Right lobe of liver (tissue), 6 donors: ENCODE measurements at regions not wholly inside any gene's neighbourhood (a gene's known extent, or its start where the extent isn't known, plus 50 kb on each side); places are given as distances from the start of the nearest gene placed in this dataset.
"Not testable (repeated sequence)": the region's sequence is repeated elsewhere in the genome, so short reads cannot be mapped to it uniquely, and the experiment has no call there.

ENCODE experiments used
- ATAC-seq, 4 donors: fragments of 200-7000 bp; cut with Tn5 transposase; one replicate each; pipeline ENCODE4 v1.9.1; 2020; ENCODE audit warnings: mild to moderate bottlenecking in 4 of 4, moderate library complexity in 4 of 4
- DNase-seq, 3 donors: peaks; one replicate each; pipeline ENCODE4 v3.0.0-alpha.2; 2020
- H3K27ac ChIP-seq, 3 donors: fragments of 200-600 bp; one replicate each; pipeline ENCODE4 v1.8.0; 2022
- H3K27me3 ChIP-seq, 2 donors: fragments of 200-600 bp; one replicate each; pipeline ENCODE4 v1.8.0; 2022
- H3K36me3 ChIP-seq, 4 donors: fragments of 200-600 bp; sonication (generic) in 1 of 4; one replicate each; pipeline versions ENCODE4 v1.5.1 to v1.8.0; 2017 to 2022; ENCODE audit warnings: control low read depth in 1 of 4
- H3K4me1 ChIP-seq, 4 donors: fragments of 200-600 bp; sonication (generic) in 1 of 4; one replicate each; pipeline versions ENCODE4 v1.5.1 to v1.8.0; 2017 to 2022; ENCODE audit warnings: control low read depth in 1 of 4
- H3K4me3 ChIP-seq, 3 donors: fragments of 200-600 bp; one replicate each; pipeline ENCODE4 v1.8.0; 2022
- H3K9me3 ChIP-seq, 4 donors: fragments of 200-600 bp; sonication (generic) in 1 of 4; one replicate each; pipeline versions ENCODE4 v1.5.1 to v1.8.0; 2017 to 2022; ENCODE audit warnings: control low read depth in 1 of 4
- CTCF ChIP-seq, 4 donors: fragments of 200-600 bp in 3 of 4; fragments of 450-650 bp in 1 of 4; IDR thresholded peaks; one replicate each; pipeline versions ENCODE4 v1.5.1 to v1.8.0; 2016 to 2022; ENCODE audit warnings: antibody characterized with exemption in 4 of 4, mild to moderate bottlenecking in 2 of 4
- POLR2A ChIP-seq: fragments of 450-650 bp; IDR thresholded peaks from one replicate; pipeline ENCODE4 v1.6.1; 2017; ENCODE audit warnings: antibody characterized with exemption, mild to moderate bottlenecking
- WGBS: methylation state at CpG from one replicate; pipeline ENCODE4 v1.1.6; 2018; ENCODE audit warnings: low coverage, low lambda C conversion rate; ENCODE audit not compliant: insufficient coverage; ENCODE audit errors: missing lambda C conversion rate; 5-methylcytosine and 5-hydroxymethylcytosine counted together
- intact Hi-C, 2 donors: fragments of 100-400 bp; cut with DNase I; formaldehyde crosslinking; loops; one replicate each; pipeline versions ENCODE4 v1.11.2 to v1.14.1; 2022
- donor health status: DM: no; HTN: yes; CAD: no.
- donor health status: DM: no; HTN: no; CAD: no.
- donor health status: DM: no; HTN: no; CAD: no.
- donor health status: DM: no; HTN: yes; CAD: no.
- donor health status: DM: no; HTN: yes; CAD: no.

- Histone ChIP-seq H3K27me3 (no peaks in the 10 kb centered on the region), H3K4me3 (no peak overlapping the region), H3K27ac (no peak overlapping the region), H3K36me3 (no peaks in the 10 kb centered on the region), H3K9me3 (no peaks in the 10 kb centered on the region), H3K4me1 (peaks cover 0 to 10% (median 6%) of the 10 kb centered on the region in 4 donors)
- no CpG with 5 or more reads among the region's 5 CpGs for WGBS
- intact Hi-C loops, result no loop called here
- ATAC-seq (no peak), DNase-seq (peak in 1 of 3 donors; percentile 4)
- TF ChIP-seq POLR2A (no peak), CTCF (IDR thresholded peaks at IDR 0.05) (no peak)
Measured at GRCh38 chr6:43929511-43929910, 159.5 kb downstream of the VEGFA start.

GRCh38 chr6:43927532-43928210 lies 157.7 kb downstream of the VEGFA start:
- TF ChIP-seq POLR2A (no peak), CTCF (IDR thresholded peaks at IDR 0.05) (no peak)
- ATAC-seq (peak; percentile 6 to 51 (median 39)), DNase-seq (peak in 1 of 3 donors; percentile 29)
- Histone ChIP-seq H3K4me3 (no peak overlapping the region), H3K9me3 (no peaks in the 10 kb centered on the region), H3K27ac (no peak overlapping the region), H3K27me3 (no peaks in the 10 kb centered on the region), H3K4me1 (peaks cover 0 to 12% (median 6%) of the 10 kb centered on the region in 4 donors), H3K36me3 (no peaks in the 10 kb centered on the region)
- intact Hi-C loops, result no loop called here
- 42% methylated on average over 3 of the region's 4 CpGs for WGBS

- Histone ChIP-seq H3K27ac (no peak overlapping the region), H3K4me3 (no peak overlapping the region), H3K4me1 (peaks cover 0 to 18% (median 10%) of the 10 kb centered on the region in 4 donors), H3K27me3 (no peaks in the 10 kb centered on the region), H3K36me3 (no peaks in the 10 kb centered on the region), H3K9me3 (no peaks in the 10 kb centered on the region)
- 52% methylated on average over 11 of the region's 17 CpGs for WGBS
- TF ChIP-seq CTCF (IDR thresholded peaks at IDR 0.05) (no peak), POLR2A (no peak)
- DNase-seq, result peak in 1 of 3 donors; percentile 31
- intact Hi-C loops, result no loop called here
- peak in 2 of 4 donors; percentile 19 to 29 for ATAC-seq
Measured at GRCh38 chr6:43926634-43927531, 156.9 kb downstream of the VEGFA start.

DNA sequence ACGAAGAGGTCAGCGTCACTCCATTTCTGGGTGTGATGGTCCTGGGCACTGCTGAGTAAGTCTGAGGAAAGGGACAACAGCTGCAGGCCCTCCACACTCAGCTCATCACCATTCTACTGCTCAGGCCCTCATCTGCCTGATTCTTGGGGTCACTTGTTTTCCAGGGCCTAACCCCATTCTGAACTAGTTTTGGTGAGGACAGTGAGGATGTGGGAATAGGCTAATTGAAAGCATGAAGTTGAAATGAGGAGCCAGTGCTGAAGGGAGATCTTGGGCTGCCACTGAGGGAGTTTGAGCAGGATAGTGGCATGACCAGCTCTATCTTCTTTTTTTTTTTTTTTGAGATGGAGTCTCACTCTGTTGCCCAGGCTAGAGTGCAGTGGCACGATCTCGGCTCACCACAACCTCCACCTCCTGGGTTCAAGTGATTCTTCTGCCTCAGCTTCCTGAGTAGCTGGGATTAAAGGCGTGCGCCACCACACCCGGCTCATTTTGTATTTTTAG lies 155.7 kb downstream of the VEGFA start:
- H3K4me3 ChIP-seq, intact Hi-C loops, H3K9me3 ChIP-seq, H3K27ac ChIP-seq, ATAC-seq, H3K36me3 ChIP-seq, H3K27me3 ChIP-seq: not testable (repeated sequence)
- peaks cover 0 to 29% (median 16%) of the 10 kb centered on the region in 4 donors for H3K4me1 ChIP-seq
- WGBS, result 96% methylated on average over 7 of the region's 7 CpGs
- DNase-seq, result peak in 1 of 3 donors; percentile 16
